DMS114 treated with DMSO at 0.1 percent for 48 hours (cell line): ENCODE measurements at regions not wholly inside any gene's neighbourhood (a gene's known extent, or its start where the extent isn't known, plus 50 kb on each side); places are given as distances from the start of the nearest gene placed in this dataset.
"Not testable (repeated sequence)": the region's sequence is repeated elsewhere in the genome, so short reads cannot be mapped to it uniquely, and the experiment has no call there.

Source experiments
- DNase-seq: peaks from one replicate; lab custom pipeline; 2025; ENCODE audit not compliant: unreplicated experiment; lab: John Stamatoyannopoulos, UW

DNA sequence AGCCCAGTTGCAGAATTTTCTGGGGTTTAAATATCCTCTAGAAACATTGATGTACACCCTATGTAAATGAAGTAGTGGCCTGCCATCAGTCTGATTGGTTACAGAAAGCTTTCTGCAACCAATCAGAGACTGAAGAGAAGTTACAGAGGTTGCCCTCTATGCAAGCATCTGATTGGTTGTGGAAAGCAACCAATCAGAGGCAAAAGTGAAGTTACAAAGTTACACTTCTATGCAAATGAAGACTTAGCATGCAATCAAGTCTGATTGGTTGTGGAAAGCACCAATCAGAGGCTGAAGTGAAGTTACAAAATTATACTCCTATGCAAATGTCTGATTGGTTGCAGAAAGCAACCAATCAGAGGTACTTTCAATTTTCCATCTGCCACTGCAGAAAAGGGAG lies 51.9 kb upstream of the USP9X start:
- no peak for DNase-seq

DNA sequence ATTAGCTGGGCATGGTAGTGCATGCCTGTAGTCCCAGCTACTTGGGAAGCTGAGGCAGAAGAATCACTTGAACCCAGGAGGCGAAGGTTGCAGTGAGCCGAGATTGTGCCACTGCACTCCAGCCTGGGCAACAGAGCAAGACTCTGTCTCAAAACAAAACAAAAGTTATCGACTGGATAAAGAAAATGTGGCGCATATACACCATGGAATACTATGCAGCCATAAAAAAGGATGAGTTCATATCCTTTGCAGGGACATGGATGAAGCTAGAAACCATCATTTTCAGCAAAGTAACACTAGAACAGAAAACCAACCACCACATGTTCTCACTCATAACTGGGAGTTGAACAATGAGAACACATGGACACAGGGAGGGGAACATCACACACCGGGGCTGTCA lies 50.3 kb upstream of the USP9X start:
- DNase-seq: not testable (repeated sequence)
